DMS153 (cell line): ENCODE measurements at regions not wholly inside any gene's neighbourhood (a gene's known extent, or its start where the extent isn't known, plus 50 kb on each side); places are given as distances from the start of the nearest gene placed in this dataset.

Experiments
- DNase-seq: peaks from one replicate; lab custom pipeline; 2025; lab: John Stamatoyannopoulos, UW

GRCh38 chr3:63046580-63046979 lies 171.4 kb upstream of the CADPS start:
- DNase-seq, result no peak

- DNase-seq, result peak; percentile 53
Measured at GRCh38 chr3:63047068-63047467, 171.9 kb upstream of the CADPS start.

DNA sequence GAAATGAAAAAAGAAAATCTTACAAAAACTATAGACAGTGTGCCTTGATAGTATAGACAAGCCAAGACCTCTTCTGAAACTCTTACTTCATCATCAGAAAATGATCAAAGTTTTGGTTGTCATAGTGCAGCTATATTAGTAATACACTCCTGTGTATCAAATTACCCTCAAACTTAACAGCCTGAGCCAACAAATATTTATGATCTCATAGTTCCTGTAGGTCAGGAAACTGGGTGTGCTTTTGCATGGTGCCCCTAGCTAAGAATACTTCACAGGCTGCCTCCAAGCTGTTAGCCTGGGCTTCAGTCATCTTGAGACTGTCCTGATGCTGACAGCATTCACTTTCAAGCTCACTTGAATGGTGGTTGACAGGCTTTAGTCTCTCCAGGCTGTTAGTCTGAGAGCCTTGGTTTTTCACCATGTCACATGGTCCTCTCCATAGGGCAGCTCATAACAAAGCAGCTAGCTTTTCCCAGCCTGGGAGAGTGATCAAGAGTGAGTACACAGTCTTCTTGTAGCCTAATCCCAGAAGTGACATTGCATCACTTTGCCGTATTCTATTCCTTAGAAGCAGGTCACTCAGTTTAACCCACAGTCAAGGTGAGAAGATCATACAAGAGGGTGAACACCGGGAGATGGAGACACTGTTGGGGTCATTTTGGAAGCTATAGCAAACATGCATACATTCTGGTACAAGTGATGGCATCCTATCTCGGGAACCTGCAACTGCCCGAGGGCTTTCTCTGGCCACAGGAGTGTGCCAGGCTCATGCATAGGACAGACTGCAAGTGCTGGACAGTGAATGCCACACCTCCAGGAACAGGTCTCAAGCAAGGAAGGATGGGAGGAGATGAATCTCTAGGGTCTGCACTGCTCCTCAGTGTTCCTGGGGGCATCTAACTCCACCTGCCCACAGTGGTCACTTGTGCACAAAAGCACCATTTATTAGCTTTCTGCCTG lies 173.4 kb upstream of the CADPS start:
- no peak for DNase-seq

DNA sequence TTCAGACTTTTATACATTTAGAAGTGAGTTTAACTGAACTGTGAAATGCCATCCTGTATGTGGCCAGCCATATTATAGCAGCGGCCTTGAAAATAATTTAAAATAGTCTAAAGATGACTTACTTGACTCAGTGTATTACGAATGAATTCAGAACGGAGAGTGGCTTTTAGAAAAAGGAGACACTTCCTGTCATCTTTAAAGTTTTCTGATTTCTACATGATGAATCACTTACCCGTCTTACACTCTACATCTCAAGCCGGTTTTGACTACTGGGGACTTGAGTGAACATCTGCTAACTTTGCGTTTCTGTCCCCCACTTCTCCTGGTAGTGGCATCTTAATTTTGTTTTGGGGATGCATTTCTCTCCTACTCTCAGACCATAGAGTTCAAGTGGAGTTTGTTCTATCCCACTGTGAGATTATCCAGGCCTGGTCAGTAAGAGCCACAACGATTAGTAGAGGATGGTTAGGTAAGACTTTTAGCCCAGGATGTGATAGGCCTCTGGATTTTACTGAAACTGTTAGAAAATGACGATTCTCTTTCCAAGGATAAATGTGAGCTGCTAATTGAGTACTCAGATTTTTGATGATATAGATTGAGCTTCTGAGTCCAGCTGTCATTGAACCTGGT lies 175.4 kb upstream of the CADPS start:
- DNase-seq, result no peak

- no peak for DNase-seq
Measured at GRCh38 chr3:63051920-63052319, 176.7 kb upstream of the CADPS start.

- DNase-seq, result no peak
Measured at GRCh38 chr3:63056932-63057331, 181.7 kb upstream of the CADPS start.

DNA sequence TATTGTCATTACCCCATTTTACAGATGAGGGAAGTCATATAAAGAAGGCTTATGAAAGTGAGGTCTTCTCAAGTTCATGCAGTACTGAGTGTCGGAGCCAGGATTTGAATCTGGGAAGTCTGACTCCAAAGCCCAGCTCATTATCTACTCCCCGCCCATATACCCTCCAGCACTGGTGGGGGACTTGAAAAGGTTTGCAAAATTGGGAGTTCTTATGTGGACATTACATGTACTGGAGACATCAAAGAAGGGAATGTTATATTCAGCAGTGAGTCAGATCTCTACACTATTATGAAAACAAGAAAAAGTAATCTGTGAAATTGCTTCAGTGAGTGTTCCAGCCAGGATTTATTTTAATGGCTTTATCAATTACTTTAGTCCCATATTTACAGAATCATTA lies 185.2 kb upstream of the CADPS start:
- DNase-seq, result no peak

- no peak for DNase-seq
Measured at GRCh38 chr3:63061449-63061848, 186.2 kb upstream of the CADPS start.

GRCh38 chr3:63064209-63064755 lies 189.1 kb upstream of the CADPS start:
- no peak for DNase-seq

- no peak for DNase-seq
Measured at GRCh38 chr3:63067999-63068645, 192.9 kb upstream of the CADPS start.

- peak; percentile 16 for DNase-seq
Measured at GRCh38 chr3:63069806-63070475, 194.7 kb upstream of the CADPS start.

GRCh38 chr3:63070476-63070810 lies 195.2 kb upstream of the CADPS start:
- DNase-seq, result no peak

- peak; percentile 28 for DNase-seq
Measured at GRCh38 chr3:63076357-63076756, 201.1 kb upstream of the CADPS start.

DNA sequence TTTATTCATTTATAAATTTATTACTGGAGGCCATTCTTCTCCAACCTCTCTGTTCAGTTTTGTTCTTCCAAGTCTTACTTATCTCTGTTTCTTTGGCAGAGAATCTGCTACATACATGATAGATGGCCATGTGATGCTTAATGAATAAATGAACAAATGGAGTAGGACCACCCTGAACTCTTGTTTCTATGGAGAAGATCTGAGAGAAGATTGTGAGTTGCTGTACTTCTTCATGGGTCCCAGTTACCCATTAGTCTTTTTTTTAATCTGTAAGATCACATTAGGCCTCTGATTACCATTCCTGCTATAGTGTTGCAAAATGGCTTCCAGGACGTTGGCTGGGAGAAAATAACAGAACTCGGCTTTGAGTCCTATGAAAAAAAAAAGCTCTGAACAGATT lies 191.9 kb upstream of the SYNPR start:
- no peak for DNase-seq

DNA sequence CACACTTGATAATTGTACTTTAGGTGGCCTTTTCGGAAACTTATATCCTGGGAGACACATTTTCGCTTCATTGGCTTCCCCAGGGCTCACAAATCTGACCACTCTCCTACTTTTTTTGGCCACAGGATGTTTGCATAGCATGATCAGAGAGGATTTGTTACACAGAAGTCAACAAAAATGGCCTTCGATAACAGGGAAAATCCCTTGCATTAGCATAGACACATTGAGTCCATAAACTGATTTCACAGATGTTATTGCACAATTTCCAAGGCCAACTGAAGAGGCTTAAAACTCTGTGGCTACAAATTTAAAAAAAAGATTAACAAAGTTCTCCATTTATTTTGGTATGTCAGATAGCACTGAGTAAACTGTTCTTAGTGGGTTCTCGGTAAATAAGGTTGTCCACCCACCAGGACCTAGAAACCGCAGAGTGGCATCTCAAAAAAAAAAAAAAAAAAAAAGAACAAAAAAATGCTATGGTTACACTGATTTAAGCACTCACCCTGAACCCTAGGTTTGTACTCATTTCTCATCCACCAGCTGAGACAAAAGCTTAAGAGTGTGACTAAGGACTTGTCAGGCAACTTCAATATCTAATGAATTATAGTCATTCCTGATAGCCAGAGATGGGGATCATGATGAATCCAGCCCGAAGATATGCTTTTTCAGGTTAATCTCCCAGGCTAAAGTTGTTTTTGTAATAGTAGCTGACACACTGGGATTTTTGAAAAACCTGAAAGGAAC lies 188.9 kb upstream of the SYNPR start:
- no peak for DNase-seq

DNA sequence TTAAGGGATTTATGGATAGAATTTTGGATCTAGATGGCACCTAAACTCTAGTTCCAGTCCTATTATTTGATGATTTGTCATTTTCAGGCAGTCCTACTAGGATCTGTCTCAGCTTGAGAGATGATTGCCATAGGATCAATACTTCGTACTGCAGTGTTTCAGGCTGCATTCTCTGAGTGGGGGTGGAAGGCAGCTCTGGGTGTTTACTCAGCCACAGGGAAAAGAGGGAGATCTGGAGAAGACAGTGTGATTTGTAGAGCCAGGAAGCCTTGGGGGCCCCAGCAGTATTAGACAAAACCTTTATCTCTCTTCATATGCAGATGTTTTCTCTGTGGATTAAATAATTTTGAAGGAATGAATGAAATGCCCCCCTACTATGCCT lies 188.4 kb upstream of the SYNPR start:
- DNase-seq, result no peak

- DNase-seq, result no peak
Measured at GRCh38 chr3:63090656-63091055, 187.5 kb upstream of the SYNPR start.

GRCh38 chr3:63092515-63092914 lies 185.6 kb upstream of the SYNPR start:
- no peak for DNase-seq

DNA sequence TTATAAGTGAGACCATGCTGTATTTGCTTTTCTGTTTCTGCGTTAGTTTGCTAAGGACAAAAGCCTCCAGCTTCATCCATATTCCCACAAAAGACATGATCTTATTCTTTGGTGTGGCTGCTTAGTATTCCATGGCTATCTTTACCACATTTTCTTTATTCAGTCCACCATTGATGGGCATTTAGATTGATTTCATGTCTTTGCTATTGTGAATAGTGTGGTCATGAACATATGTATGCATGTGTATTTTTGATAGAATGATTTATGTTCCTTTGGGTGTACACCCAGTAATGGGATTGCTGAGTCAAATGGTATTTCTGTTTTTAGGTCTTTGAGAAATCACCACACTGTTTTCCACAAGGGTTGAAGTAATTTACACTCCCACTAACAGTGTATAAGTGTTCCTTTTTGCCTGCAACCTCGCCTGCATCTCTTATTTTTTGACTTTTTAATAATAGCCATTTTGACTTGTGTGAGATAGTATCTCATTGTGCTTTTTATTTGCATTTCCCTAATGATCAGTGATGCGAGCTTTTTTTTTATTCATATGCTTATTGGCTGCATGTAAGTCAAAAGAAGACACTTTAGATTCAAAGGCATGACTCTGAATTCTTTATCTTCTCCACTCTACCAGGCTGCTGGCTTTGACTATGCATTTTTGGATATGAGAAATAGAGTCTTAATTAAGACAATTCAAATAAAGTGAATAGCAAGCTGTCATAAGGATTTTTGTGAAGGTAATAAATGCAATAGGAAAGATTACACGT lies 183.3 kb upstream of the SYNPR start:
- no peak for DNase-seq

DNA sequence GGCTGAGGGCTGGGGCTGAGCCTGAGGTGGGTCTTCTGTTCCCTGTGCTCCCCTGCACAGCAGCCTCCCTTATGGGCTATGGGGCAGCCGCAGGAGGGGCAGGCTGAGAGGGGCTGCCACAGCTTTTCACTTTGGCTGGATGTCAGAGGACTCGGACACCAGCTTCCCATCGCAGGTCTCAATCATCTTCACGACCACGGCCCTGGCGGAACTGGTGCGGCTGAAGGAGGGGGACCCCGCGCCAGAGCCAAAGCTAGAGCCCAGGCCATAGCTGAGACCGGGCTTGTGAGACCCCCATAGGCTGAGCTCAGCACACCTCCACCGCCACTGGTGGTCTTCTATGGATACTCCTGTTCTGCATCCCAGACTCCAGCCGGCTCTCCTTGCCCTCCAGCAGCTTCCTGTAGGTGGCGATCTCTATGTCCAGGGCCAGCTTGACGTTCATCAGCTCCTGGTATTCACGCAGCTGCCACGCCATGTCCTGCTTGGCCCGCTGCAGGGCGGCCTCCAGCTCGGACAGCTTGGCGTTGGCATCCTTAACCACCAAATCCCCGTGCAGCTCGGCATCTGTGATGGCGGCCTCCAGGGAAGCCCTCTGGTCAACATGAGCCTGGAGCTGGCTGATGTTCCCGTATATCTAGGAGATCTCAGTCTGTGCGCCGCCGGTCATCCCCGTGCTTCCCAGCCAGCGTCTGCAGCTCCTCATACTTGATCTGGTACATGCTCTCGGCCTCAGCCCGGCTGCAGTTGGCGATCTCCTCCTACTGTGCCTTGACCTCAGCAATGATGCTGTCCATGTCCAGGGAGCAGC lies 181.7 kb upstream of the SYNPR start:
- no peak for DNase-seq
